Coronary artery (tissue), 2 donors: ENCODE measurements at regions not wholly inside any gene's neighbourhood (a gene's known extent, or its start where the extent isn't known, plus 50 kb on each side); places are given as distances from the start of the nearest gene placed in this dataset.

ENCODE experiments used
- DNase-seq: peaks from one replicate; pipeline ENCODE4 v3.0.0-alpha.2; 2017; ENCODE audit warnings: low spot score
- H3K27ac ChIP-seq, 2 donors: fragments of 200-600 bp; sonication (generic); one replicate each; pipeline ENCODE4 v1.5.1; 2016 to 2019
- H3K4me3 ChIP-seq: fragments of 200-600 bp; sonication (generic); 2 replicates; pipeline ENCODE4 v1.5.1; 2016; ENCODE audit warnings: mild to moderate bottlenecking, moderate library complexity
- CTCF ChIP-seq: fragments of 200-600 bp; sonication (generic); IDR thresholded peaks from one replicate; pipeline ENCODE4 v1.5.1; 2019; ENCODE audit warnings: antibody characterized with exemption

- H3K4me3 ChIP-seq, result no peak overlapping the region
- no peak for DNase-seq
- TF ChIP-seq CTCF, result no peak
- no peak overlapping the region for H3K27ac ChIP-seq
These were observed 222.7 kb upstream of the CIBAR2 start for GRCh38 chr16:85334718-85335583.

- no peak for DNase-seq
- H3K4me3 ChIP-seq, result no peak overlapping the region
- no peak overlapping the region for H3K27ac ChIP-seq
These were observed 223.6 kb upstream of the CIBAR2 start for GRCh38 chr16:85335584-85336491.

GRCh38 chr16:85337910-85338637, 225.8 kb upstream of the CIBAR2 start:
- no peak overlapping the region for H3K4me3 ChIP-seq
- H3K27ac ChIP-seq, result no peak overlapping the region
- no peak for DNase-seq
- no peak for TF ChIP-seq CTCF

More at GRCh38 chr16:85335584-85336491, 223.6 kb upstream of the CIBAR2 start:
- no peak for TF ChIP-seq CTCF

- DNase-seq, result no peak
- Histone ChIP-seq H3K27ac (no peak overlapping the region), H3K4me3 (no peak overlapping the region)
- no peak for TF ChIP-seq CTCF
These were observed 226.3 kb upstream of the CIBAR2 start for GRCh38 chr16:85338638-85338982.

- no peak for DNase-seq
- Histone ChIP-seq H3K27ac (no peak overlapping the region), H3K4me3 (no peak overlapping the region)
- TF ChIP-seq CTCF, result no peak
These were observed 226.9 kb upstream of the CIBAR2 start for GRCh38 chr16:85338989-85339685.

GRCh38 chr16:85341972-85342695, 229.9 kb upstream of the CIBAR2 start:
- no peak for TF ChIP-seq CTCF
- Histone ChIP-seq H3K4me3 (no peak overlapping the region), H3K27ac (no peak overlapping the region)
- no peak for DNase-seq
